GM12891 (cell line): ENCODE measurements at regions not wholly inside any gene's neighbourhood (a gene's known extent, or its start where the extent isn't known, plus 50 kb on each side); places are given as distances from the start of the nearest gene placed in this dataset.

Experiments used
- DNase-seq: peaks from one replicate; pipeline ENCODE4 v3.0.0; 2011; ENCODE audit warnings: low spot score; ENCODE audit not compliant: insufficient read length
- FAIRE-seq: peaks from 2 replicates; lab custom pipeline; 2011; peaks lifted over from hg19 to GRCh38; lab: Jason Lieb, UNC
- PAX5 ChIP-seq: IDR thresholded peaks from 2 replicates; pipeline ENCODE4 v1.6.1; 2011; ENCODE audit warnings: low read length, moderate library complexity, mild to moderate bottlenecking; ENCODE audit not compliant: insufficient read depth, severe bottlenecking
- POLR2A ChIP-seq: IDR thresholded peaks from 2 replicates; pipeline ENCODE4 v1.6.1; 2011; ENCODE audit warnings: low read depth, low read length, control low read depth
- POLR2AphosphoS5 ChIP-seq: IDR thresholded peaks from 2 replicates; pipeline ENCODE4 v1.6.1; 2011; ENCODE audit warnings: low read depth, low read length, control low read depth
- POU2F2 ChIP-seq: IDR thresholded peaks from 2 replicates; pipeline ENCODE4 v1.6.1; 2011; ENCODE audit warnings: low read depth, mild to moderate bottlenecking, control low read depth, low read length, moderate library complexity
- SPI1 ChIP-seq: IDR thresholded peaks from 2 replicates; pipeline ENCODE4 v1.6.1; 2011; ENCODE audit warnings: low read depth, low read length, control low read depth
- TAF1 ChIP-seq: IDR thresholded peaks from 2 replicates; pipeline ENCODE4 v1.6.1; 2011; ENCODE audit warnings: low read depth, low read length, control low read depth

- no peak for FAIRE-seq
- DNase-seq = no peak
- TF ChIP-seq TAF1 (no peak), SPI1 (no peak), PAX5 (no peak), POLR2AphosphoS5 (no peak), POU2F2 (no peak), POLR2A (no peak)
These were observed 128.4 kb downstream of the ARL4A start for GRCh38 chr7:12815871-12816270.

- TF ChIP-seq PAX5 (no peak), TAF1 (no peak), POLR2AphosphoS5 (no peak), POLR2A (no peak), POU2F2 (no peak), SPI1 (no peak)
- DNase-seq = no peak
- no peak for FAIRE-seq
These were observed 133.3 kb downstream of the ARL4A start for GRCh38 chr7:12820777-12821176.

GRCh38 chr7:12821746-12822145 is 134.3 kb downstream of the ARL4A start:
- no peak for TF ChIP-seq PAX5
- TF ChIP-seq POLR2A = no peak
- TF ChIP-seq TAF1 = no peak
- TF ChIP-seq SPI1 = no peak
- no peak for TF ChIP-seq POU2F2
- TF ChIP-seq POLR2AphosphoS5 = no peak
- no peak for FAIRE-seq
- DNase-seq = no peak

DNA sequence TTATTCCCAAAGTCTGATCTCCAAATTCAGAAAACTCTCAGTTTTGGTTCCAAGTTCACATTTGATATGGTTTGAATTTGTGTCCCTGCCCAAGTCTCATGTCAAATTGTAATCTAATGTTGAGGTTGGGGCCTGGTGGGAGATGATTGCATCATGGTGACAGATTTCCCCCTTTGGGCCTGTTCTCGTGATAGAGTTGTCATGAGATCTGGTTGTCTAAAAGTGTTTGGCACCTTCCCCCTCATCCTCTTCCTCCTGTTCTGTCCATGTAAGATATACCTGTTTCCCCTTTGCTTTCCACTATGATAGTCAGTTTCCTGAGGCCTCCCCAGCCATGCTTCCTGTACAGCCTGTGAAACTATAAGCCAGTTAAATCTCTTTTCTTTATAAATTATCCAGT is 138.6 kb downstream of the ARL4A start:
- no peak for TF ChIP-seq POU2F2
- TF ChIP-seq POLR2AphosphoS5 = no peak
- no peak for TF ChIP-seq TAF1
- TF ChIP-seq PAX5 = no peak
- TF ChIP-seq POLR2A = no peak
- TF ChIP-seq SPI1 = no peak
- no peak for DNase-seq
- no peak for FAIRE-seq

GRCh38 chr7:12827219-12827821 is 139.9 kb downstream of the ARL4A start:
- DNase-seq = no peak
- TF ChIP-seq SPI1 (no peak), TAF1 (no peak), POLR2AphosphoS5 (no peak), POLR2A (no peak), POU2F2 (no peak), PAX5 (no peak)
- FAIRE-seq = no peak

- FAIRE-seq (no peak), DNase-seq (no peak)
- TF ChIP-seq POU2F2 (no peak), PAX5 (no peak), SPI1 (no peak), POLR2A (no peak), TAF1 (no peak), POLR2AphosphoS5 (no peak)
These were observed 140.5 kb downstream of the ARL4A start for GRCh38 chr7:12827920-12828319.

- DNase-seq (no peak), FAIRE-seq (no peak)
- TF ChIP-seq POLR2AphosphoS5 = no peak
- no peak for TF ChIP-seq TAF1
- TF ChIP-seq SPI1 = no peak
- TF ChIP-seq POLR2A = no peak
- TF ChIP-seq PAX5 = no peak
- no peak for TF ChIP-seq POU2F2
These were observed 143.6 kb downstream of the ARL4A start for GRCh38 chr7:12831024-12831423.

- DNase-seq (no peak), FAIRE-seq (no peak)
- no peak for TF ChIP-seq POLR2AphosphoS5
- no peak for TF ChIP-seq PAX5
- no peak for TF ChIP-seq POLR2A
- TF ChIP-seq TAF1 = no peak
- TF ChIP-seq SPI1 = no peak
- no peak for TF ChIP-seq POU2F2
These were observed 146.4 kb downstream of the ARL4A start for GRCh38 chr7:12833829-12834228.

GRCh38 chr7:12834782-12835181 is 147.3 kb downstream of the ARL4A start:
- DNase-seq (no peak), FAIRE-seq (no peak)
- TF ChIP-seq PAX5 (no peak), TAF1 (no peak), SPI1 (no peak), POLR2AphosphoS5 (no peak), POU2F2 (no peak), POLR2A (no peak)
